ENCODE measurements at regions not wholly inside any gene's neighbourhood (a gene's known extent, or its start where the extent isn't known, plus 50 kb on each side); places are given as distances from the start of the nearest gene placed in this dataset.

- Histone ChIP-seq H3K4me1 (ENCODE audit: control insufficient read depth in 2 of 2, insufficient read depth in 2 of 2, low read length in 2 of 2) (no peaks in the 10 kb centered on the region), H3K4me3 (ENCODE audit: control extremely low read depth in 1 of 5, extremely low read depth in 1 of 5, insufficient read depth in 1 of 5, low read depth in 2 of 5, low read length in 4 of 5) (no peak overlapping the region), H3K79me2 (ENCODE audit: control insufficient read depth, insufficient read depth, low read length) (no peaks in the 10 kb centered on the region), H3K27ac (ENCODE audit: low read length in 2 of 2) (no peak overlapping the region), H4K20me1 (ENCODE audit: control insufficient read depth, insufficient read depth, low read length, poor library complexity, severe bottlenecking) (no peaks in the 10 kb centered on the region), H2AFZ (ENCODE audit: insufficient read depth, low read depth, low read length, poor library complexity, severe bottlenecking) (no peak overlapping the region), H3K9ac (ENCODE audit: low read length) (no peak overlapping the region), H3K27me3 (replicated peaks in 1 of 4; ENCODE audit: control extremely low read depth in 1 of 4, control insufficient read depth in 3 of 4, insufficient read depth in 4 of 4, low read length in 3 of 4) (no peaks in the 10 kb centered on the region), H3K36me3 (replicated peaks in 1 of 2; ENCODE audit: control extremely low read depth in 1 of 2, control insufficient read depth in 1 of 2, extremely low read depth in 1 of 2, insufficient read depth in 2 of 2, low read length in 1 of 2) (no peaks in the 10 kb centered on the region), H3K9me3 (ENCODE audit: control extremely low read depth in 1 of 3, control insufficient read depth in 2 of 3, insufficient read depth in 1 of 3, low read length in 2 of 3) (no peaks in the 10 kb centered on the region), H3K4me2 (replicated peaks; ENCODE audit: low read depth, low read length, poor library complexity, severe bottlenecking) (no peak overlapping the region)
- 92% methylated on average over 2 of the region's 3 CpGs for WGBS (ENCODE audit: insufficient coverage)
- no peaks in the 10 kb centered on the region for H3K9me3 Mint-ChIP-seq (ENCODE audit: insufficient read depth)
- ATAC-seq (ENCODE audit: low read depth) (no peak), DNase-seq (no peak)
- no peaks in the 10 kb centered on the region for H3K4me1 Mint-ChIP-seq
- TF ChIP-seq EZH2 (IDR thresholded peaks at IDR 0.05; ENCODE audit: borderline replicate concordance, insufficient read depth, low read depth, low read length, poor library complexity, severe bottlenecking) (no peak), CTCF (IDR thresholded peaks at IDR 0.05) (no peak)
- no peak overlapping the region for H3K4me3 Mint-ChIP-seq
- H3K27me3 Mint-ChIP-seq: no peaks in the 10 kb centered on the region
- CTCF ChIA-PET: no interaction called here
- H3K27ac Mint-ChIP-seq: no peak overlapping the region
- intact Hi-C loops (cut with micrococcal nuclease): no loop called here
- POLR2A ChIA-PET: no interaction called here
Measured at GRCh38 chr10:53716156-53716555, 943.6 kb upstream of the MBL2 start.

- intact Hi-C loops (cut with micrococcal nuclease): no loop called here
- no peak overlapping the region for H3K27ac Mint-ChIP-seq
- H3K79me2 ChIP-seq (ENCODE audit: control insufficient read depth, insufficient read depth, low read length): no peaks in the 10 kb centered on the region
- H3K9me3 ChIP-seq (ENCODE audit: control extremely low read depth in 1 of 3, control insufficient read depth in 2 of 3, insufficient read depth in 1 of 3, low read length in 2 of 3): peaks cover 0 to 3% (median 2%) of the 10 kb centered on the region in 3 donors
- H3K27ac ChIP-seq (ENCODE audit: low read length in 2 of 2): no peak overlapping the region
- H3K4me2 ChIP-seq (replicated peaks; ENCODE audit: low read depth, low read length, poor library complexity, severe bottlenecking): no peak overlapping the region
- POLR2A ChIA-PET: no interaction called here
- no peak overlapping the region for H2AFZ ChIP-seq (ENCODE audit: insufficient read depth, low read depth, low read length, poor library complexity, severe bottlenecking)
- no peaks in the 10 kb centered on the region for H3K36me3 ChIP-seq (replicated peaks in 1 of 2; ENCODE audit: control extremely low read depth in 1 of 2, control insufficient read depth in 1 of 2, extremely low read depth in 1 of 2, insufficient read depth in 2 of 2, low read length in 1 of 2)
- no peaks in the 10 kb centered on the region for H3K4me1 ChIP-seq (ENCODE audit: control insufficient read depth in 2 of 2, insufficient read depth in 2 of 2, low read length in 2 of 2)
- ATAC-seq (ENCODE audit: low read depth): no peak
- no peak overlapping the region for H3K4me3 ChIP-seq (ENCODE audit: control extremely low read depth in 1 of 5, extremely low read depth in 1 of 5, insufficient read depth in 1 of 5, low read depth in 2 of 5, low read length in 4 of 5)
- H4K20me1 ChIP-seq (ENCODE audit: control insufficient read depth, insufficient read depth, low read length, poor library complexity, severe bottlenecking): no peaks in the 10 kb centered on the region
- no peaks in the 10 kb centered on the region for H3K9me3 Mint-ChIP-seq (ENCODE audit: insufficient read depth)
- no peaks in the 10 kb centered on the region for H3K27me3 ChIP-seq (replicated peaks in 1 of 4; ENCODE audit: control extremely low read depth in 1 of 4, control insufficient read depth in 3 of 4, insufficient read depth in 4 of 4, low read length in 3 of 4)
- H3K9ac ChIP-seq (ENCODE audit: low read length): no peak overlapping the region
- H3K27me3 Mint-ChIP-seq: no peaks in the 10 kb centered on the region
- no peak for TF ChIP-seq CTCF (IDR thresholded peaks at IDR 0.05)
- no peak for TF ChIP-seq EZH2 (IDR thresholded peaks at IDR 0.05; ENCODE audit: borderline replicate concordance, insufficient read depth, low read depth, low read length, poor library complexity, severe bottlenecking)
- H3K4me3 Mint-ChIP-seq: no peak overlapping the region
- DNase-seq: no peak
- CTCF ChIA-PET: no interaction called here
- H3K4me1 Mint-ChIP-seq: no peaks in the 10 kb centered on the region
Measured at GRCh38 chr10:53713431-53713830, 940.8 kb upstream of the MBL2 start.

All from B cell (primary cell).